Activated T-helper 9 cell treated with anti-CD3 and anti-CD28 coated beads, Interleukin-2, amount 50 U/mL, for 16 hours (primary cell): ENCODE measurements at regions not wholly inside any gene's neighbourhood (a gene's known extent, or its start where the extent isn't known, plus 50 kb on each side); places are given as distances from the start of the nearest gene placed in this dataset.

ENCODE experiments used
- DNase-seq: peaks from one replicate; pipeline ENCODE4 v3.0.0-alpha.2; 2020; ENCODE audit warnings: low read depth

DNA sequence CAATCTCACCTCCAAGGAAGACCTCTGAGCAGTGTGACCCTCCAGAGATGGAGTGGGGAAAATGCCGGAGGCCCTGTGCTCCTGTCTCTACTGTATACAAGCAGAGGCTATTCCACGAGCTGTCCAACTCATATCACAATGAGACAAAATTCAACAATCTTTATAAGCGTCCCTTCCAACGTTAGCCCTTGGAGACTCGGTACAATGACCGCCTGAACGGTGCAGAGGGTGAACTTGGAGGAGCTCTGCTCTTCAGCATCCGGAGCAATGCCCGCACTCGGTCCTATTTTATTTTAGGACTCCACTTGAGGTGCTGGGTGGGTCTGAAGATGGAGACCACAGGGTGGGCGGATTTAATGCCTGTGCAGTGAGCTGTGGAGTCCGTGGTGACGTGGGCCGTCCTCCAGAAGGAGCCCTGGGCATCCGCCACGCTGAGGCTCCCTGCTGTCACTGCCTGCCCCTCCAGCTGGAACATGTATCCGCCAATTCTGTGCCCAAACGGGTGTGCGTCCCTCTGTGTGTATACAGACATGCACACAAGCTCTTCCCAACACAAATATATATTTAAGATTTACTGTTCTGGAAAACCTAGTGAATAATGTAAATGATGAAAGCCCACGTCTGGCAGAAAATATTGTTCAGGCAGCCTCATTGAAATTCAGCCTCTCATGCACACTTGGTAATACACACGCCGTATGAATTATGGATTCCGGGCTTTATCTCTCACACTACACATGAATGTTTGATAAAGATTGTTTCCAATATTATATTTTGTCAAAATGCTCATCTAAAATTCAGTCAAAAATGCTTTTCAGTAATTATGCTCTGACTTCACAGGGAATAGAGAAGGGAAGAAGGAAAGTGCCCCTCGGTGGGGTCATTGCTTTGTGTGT lies 239.9 kb upstream of the ZMIZ1 start:
- no peak for DNase-seq

DNA sequence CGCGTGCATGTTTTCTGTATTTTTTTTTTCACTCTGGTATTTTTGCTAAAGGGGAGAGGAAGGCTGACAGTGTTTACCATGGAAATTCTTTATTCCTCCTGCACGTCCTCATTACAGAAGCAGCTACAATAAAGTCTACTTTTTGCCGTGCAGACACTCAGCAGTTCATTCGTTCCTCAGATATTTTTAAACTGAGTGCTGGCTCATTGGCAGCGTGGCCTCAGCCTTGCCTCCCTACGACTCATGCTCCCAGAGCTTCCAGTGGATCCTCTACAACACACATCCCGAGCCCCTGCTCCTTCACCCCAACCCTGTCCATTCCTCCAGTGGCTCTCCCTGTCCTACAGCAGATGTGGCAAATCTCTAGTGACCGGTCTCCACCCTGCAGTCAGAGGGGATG lies 239.2 kb upstream of the ZMIZ1 start:
- no peak for DNase-seq

DNA sequence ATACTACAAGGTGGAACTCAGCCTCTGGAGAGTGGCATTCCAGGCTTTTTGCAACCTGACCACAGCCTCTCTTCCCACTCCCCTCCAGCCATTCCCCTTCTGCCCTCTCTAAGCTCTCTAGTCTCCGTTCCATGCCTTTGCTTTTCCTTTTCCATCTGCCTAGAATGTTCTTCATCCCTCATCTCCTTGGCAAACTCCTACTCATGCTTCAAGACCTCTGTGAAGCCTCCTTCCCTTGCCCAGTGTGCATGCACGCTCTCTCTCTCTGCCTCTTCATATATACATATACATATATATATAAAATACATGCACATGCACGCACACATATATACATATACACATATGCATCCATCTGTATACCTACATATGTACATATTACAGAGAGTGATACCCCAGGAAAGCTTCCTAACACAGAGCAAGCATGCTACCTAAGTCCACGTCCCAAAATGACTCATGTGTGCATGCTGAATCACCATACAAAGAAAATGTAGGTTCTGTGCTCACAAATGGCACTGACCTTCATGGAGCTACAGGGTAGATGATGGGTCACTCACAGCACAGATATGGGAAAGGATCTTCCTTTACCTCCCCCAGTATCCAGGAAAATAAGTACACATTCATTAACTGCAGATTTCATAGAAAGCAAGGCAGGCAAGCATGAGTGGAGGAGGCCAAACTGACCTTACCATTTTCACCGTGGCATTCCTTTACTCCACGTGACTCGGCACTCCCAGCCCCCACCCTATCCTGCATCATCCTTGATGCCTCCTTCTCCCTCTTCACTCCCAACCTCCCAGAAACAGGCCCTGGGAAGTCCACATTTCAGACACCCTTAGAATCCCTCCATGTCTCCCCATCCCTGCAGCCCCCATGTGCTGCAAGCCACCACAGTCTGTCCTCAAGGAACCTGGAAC lies 238.4 kb upstream of the ZMIZ1 start:
- no peak for DNase-seq

DNA sequence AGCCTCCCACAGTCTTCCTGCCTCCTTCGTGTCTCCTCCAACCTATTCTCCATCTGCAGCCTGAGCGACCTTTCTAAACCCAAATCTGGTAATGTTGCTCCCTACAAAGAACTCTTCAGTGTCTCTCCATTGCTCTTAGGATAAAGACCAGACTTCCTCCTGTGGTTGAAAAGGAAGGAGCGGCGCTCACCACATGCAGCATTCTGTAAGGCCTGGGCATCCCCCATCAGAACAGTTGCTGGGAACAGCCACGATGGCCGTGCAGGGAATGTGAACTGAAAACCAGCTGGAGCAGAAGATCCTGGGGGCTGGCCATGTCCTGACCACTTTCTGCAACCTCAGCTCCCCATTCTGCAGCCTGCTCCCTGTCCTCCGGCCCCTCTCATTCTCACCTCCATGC lies 237.8 kb upstream of the ZMIZ1 start:
- no peak for DNase-seq

DNA sequence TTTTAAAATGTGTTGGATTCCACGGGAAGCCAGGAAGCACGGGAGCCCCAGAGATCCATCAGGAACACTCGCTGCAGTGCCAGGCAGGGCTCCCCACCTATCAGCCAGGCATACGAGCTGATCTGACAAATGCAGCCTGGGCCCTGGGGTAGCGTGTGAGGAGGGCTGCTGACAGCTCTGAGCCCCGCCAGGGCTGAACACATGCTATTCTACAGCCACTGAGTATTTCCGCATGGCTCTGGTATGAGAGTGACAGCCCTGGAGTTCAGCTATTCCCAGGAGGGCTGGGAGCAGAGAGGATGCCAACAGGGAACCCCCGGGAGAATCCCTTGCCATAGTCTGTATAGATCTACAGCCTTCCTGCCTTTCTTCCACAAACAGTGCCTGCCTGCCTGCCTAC lies 237.3 kb upstream of the ZMIZ1 start:
- no peak for DNase-seq

DNA sequence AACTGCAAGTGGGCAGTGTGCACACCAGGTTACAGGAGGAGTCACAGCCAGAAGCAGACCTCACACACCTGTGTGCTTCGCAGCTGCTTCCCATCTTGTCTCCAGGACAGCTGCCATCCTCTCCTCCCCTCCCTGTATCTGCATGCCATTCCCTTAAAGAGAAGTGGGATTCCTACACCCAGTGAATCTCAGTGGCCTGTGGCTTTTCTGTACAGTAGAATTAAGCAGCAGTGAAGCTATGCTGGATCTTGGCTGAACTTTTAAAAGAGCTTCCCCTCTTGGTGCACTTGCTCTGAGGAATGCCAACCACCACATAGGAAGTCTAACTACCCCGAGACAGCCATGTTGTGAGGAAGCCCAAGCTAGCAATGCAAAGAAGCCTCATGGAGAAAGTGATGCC lies 236.5 kb upstream of the ZMIZ1 start:
- no peak for DNase-seq

DNA sequence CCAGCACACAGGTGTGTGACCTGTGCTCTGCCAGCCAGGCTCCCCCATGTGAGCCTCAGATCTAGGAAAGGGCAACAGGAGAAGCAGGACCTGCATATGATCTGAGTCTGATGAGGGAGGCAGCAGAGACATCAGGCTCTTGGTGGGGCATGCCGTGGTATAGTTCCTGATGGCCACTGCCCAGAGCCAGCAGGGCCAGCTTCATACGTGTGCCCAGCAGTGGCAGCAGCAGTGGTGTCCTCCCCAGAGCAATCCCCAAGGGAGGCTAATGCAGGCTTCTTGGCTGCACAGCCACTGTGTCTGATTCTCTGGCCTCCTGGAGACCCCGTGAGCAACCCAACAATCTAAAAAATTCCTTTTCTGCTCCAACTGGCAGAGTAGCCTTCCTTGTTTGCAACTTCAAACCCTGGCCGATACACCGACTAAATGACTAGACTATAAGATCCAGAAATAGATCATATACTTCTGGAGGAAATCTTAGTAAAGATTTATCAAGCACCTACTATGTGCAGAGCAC lies 230.6 kb upstream of the ZMIZ1 start:
- DNase-seq = no peak

DNA sequence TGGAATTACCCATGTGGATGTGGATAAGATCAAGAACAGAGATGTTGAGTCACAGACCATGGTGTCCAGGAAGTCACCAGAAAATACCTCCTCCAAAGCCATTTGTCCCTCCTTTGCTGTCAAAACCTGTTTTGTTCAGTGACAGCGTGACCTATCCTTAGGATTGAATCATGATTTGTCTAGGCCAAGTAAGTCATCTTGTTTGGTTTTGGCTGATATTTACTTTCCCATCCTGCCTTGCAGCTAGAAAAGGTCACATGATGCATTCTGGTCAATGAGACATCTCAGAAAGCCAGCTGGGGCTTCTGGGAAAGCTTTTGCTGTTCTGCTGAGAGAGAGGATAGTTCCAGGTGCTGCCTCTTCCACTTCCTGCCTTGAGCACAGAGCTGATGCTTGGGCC lies 225.3 kb upstream of the ZMIZ1 start:
- no peak for DNase-seq

DNA sequence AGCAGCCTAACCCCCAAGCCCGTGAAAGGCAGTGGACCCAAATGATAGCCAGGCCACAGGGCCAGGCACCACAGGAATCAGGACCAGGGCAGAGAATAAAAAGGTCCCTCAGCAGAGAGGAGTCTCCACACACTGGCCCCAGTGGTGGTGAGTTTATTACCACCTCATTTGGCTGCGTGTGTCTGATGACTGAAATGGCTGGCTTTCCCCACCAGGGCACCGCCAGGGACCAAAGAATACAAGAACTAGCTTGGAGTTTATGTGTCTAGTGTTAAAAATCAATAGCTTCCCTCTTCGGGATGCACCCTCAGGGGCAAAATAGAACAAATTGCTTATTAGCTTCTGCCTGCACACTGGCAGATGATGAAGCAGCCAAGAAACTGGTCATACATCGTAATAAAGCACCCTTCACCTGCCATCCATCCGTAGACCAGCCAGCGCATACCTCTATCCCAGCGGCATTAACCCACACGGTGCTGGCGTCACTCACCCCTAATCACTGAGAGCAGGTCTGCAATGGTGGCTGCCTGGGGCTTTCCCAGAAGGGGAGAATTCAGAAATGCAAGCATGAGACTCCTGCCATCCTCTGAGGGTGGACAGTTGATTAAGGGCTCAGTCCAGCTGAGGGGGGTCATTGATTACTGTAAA lies 223.7 kb upstream of the ZMIZ1 start:
- DNase-seq = no peak

DNA sequence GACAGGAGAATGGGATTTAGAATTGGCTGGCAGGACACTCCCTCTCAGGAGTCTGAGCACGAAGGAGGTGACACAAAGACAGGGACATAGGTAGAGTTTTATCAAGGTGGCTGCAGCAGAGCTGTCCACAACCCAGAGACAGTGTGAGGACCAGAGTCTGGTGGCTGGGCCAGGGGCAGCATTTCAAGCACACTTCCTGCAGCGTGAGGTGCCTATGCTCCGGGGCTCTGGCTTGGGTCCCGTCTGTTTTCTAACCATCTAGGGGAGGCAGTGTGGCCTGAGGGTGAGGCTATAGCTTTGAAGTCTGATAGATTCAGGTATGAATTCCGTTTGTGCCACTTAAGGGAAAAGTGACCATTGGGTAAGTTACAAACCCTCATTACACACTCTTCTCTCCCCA lies 222.7 kb upstream of the ZMIZ1 start:
- DNase-seq = no peak

DNA sequence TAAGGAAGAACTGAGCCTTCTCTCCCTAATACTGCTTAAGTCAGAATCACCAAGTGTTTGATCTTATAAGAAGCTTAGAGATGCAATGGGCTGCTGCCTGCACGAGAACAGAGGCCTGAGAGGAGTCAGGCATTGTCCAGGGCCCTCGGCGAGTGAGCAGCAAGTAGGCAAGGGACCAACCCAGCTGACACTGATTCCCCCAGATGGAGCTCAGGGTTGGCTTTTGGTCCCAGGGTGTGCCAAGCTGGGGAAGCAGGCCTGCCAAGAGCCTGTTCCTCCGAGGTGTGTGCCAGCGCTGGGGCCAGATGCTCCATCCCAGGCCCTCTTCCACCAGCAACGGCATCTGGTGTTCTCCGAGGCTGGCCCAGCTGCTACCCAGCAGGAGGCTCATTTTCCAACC lies 222.0 kb upstream of the ZMIZ1 start:
- no peak for DNase-seq

DNA sequence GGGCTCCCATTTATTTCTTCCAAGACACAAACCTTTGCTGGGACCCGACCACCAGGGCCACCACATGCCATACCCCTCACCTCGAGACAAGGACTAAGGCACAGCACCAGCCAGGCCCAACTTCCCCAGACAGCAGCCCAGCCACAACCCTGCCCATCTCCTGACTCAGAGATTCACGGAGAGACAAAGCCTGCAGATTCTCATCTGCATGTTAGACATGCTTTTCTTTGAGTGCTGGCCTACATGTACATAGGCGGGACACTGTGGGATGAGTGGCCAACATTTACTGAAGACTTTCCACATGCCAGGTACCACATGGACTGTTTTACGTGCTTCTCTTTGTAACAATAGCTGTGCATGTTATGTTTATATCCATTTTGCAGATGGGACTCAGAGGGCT lies 221.3 kb upstream of the ZMIZ1 start:
- DNase-seq = no peak

DNA sequence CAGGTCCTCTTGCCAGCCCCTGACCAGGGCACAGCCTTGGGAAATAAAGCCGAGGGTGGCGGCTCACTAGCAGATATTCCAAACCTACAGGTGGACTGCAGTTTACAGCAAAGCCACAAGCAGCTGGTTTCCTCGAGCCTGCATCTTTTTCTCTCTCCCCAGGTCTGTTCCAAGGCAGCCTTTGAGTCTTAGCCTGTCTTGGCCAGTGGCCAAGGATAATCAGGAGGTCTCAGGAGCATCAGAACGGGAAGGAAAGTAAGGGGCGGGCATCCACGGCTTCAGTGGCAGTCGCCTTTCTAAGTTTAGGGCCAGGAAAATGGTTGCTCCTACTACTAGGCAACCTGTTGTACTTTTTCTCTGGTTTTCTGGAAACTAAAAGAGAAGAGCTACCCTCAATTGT lies 219.7 kb upstream of the ZMIZ1 start:
- DNase-seq = no peak

DNA sequence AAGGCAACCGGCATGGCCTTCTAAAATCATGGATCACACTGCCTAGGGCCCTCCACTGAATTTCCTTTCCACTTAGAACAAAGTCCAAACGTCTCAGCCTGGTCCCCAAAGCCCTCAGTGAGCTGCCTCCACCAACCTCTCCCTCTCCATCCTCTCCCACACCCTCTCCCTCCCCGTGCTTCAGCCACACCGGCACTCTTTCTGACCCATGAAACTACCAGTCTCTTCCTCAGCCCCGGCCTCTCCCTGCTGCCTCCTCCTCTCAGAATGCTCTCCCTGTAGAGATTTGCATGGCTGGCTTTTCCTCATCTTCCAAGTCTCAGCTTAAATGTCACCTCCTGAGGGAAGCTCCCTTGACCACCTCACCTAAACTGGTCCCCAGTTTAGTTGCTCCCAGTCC lies 219.0 kb upstream of the ZMIZ1 start:
- no peak for DNase-seq

DNA sequence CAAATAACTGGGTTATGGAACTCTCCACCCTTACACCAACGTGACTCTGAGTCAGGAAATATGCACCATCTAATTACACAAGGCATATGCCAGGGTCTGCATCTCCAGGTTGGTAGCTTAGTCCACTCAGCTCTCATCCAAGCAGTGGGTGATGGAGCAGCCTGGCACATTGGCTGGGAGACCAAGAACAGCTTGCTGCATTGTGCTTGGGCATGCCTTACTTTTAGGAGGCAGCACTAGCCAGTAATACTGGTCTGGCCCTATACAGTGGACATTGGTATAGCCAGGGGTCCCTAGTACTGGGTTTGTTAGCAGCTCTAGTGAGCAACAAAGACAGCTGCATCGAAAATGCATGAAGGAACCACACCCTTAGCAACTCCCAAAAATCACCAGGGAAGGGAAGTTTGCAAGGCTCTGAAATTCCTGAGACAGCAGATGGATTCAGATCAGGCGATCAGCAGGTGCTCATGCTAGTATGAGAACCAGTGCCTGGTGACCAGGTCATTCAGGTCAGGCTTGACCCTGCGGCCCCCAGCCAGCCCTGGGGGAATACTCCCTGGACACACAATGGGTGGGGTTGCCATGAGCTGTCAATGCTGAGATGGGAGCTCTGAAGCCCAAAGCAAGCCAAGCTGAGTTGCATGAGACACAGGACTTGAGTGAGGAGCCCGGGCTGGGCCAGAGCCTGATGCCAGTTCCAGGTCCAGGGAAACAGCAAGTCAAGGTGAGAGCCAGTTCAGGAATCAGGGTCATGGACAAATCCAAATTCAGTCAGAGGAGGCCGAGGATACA lies 217.9 kb upstream of the ZMIZ1 start:
- DNase-seq = no peak

DNA sequence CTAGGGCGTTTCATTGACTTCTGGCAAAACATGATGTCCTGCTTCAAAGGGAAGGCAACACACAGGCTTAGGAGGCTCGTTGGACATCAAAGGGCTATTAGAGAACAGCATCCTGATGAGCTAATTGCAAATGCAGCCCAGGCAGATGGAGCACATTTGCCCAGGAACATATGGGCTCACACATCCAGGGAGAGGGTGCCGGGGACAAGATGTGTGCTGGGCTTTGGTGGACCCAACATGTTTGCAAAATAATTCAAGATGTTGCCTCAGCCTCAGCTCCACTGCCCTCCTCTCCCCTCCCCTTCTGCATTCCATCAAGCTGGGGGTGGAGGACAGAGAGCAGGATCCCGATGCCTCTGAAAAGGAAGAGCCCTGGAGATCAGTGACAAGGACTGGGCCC lies 217.1 kb upstream of the ZMIZ1 start:
- no peak for DNase-seq

DNA sequence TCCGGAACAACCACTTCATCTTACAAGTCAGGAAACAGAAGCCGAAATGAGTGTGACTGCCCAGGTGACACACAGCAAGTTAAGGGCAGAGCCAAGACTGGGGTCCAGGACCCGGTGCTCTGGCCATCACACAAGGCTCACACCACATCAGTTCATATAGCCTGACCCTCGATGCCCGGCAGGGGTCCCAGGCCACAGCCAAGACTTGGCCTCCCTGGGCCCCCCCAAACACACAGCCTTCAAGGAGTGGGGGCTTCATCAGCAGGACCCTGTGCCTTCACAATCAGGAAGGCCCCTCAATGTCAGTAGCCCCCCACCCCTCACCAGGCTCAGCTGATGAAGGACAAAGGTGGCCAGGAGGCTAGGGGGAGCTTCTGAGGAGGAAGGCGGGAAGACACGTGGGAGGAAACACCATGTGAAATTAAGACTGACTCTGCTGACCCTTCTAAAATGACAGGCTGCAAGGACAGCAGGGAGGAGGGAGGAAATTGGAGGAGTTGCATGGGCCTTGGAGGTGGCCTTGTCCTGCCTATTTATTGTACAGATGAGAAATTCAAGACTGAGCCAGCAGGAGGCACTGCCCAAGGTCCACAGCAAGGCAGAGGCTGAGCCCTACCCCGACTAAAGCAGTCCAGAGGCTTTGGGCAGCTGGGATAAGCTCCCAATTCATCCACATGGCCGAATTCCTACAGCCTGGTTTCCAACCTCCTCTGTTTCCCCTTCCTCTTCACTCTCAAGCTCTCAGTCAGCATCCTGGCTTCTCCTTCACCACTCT lies 216.1 kb upstream of the ZMIZ1 start:
- no peak for DNase-seq

DNA sequence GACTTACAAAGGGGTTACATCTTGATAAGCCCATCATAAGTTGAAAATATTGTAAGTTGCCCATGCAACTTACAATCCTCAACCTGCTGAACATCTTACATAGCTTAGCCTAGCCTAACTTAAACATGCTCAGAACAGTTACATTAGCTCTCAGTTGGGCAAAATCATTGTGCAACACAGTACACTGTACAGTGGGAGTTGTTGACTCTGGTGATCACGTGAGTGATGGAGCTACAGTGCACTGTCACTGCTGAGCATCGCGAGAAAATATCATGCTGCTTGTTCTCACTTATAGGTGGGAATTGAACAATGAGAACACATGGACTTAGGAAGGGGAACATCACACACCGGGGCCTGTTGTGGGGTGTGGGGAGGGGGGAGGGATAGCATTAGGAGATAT lies 214.9 kb upstream of the ZMIZ1 start:
- DNase-seq = no peak

DNA sequence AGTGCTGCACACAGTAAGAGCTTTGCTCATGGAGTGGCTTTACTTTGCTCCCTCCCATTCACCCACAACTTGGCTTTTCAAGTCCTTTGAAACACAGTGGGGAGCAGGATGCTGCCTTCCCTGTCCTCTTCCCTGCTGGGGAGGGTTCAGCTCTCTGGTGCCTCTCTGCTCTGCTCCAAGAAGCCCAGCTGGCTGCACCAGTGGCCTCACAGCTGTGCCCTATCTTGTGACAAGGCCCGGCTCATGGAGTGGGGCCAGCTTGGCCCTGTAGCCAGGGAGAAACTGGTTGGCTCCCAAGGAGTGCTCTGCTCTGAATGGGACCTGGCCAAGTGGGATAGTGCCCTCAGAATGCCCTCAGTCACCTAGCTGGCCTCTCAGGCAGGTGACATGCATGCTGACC lies 212.3 kb upstream of the ZMIZ1 start:
- DNase-seq = no peak

DNA sequence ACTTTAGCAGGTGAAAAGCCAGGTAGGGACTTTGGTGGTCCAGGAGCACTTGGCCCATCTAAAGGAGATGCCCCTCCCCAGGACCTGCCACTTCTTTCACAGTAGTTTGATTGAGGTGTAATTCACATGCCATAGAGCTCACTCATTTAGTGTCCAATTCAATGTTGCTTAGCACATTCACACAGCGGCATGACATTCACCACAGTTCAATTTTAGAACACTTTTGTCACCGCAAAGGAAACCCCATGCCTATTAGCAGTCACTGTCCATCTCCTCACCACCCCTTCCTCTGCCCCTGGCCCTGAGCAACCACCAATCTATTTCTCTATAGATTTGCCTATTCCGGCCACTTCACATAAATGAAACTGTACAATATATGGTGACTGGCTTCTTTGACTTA lies 211.6 kb upstream of the ZMIZ1 start:
- no peak for DNase-seq

DNA sequence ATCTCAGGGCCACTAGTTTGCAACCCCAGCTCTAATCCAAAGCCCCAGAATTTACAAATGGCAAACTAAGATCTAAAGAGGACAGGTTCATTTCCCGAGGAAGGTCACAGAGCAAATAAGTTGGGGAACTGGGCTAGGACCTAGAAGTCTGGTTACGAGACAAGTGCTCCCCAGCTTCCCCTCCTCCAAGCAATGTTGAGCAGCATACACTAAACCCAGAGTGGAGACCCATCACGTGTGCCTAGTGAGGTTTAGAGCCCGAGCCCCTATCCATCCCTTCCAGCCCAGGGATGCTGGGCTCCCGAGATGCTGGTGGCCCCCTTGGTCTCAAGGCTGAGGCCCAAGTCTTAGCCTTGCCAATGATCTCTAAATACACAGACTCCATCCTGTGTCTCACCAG lies 209.5 kb upstream of the ZMIZ1 start:
- DNase-seq = no peak
